SK-N-SH (cell line): ENCODE measurements at regions not wholly inside any gene's neighbourhood (a gene's known extent, or its start where the extent isn't known, plus 50 kb on each side); places are given as distances from the start of the nearest gene placed in this dataset.

Experiments
- CTCF ChIA-PET: fragments of 300-600, 350-600 bp; formaldehyde crosslinking; extraction: SDS; loops from one replicate; lab custom pipeline; 2021; lab: Yijun Ruan, JAX
- POLR2A ChIA-PET: fragments of 350-600 bp; sonication (Branson Sonifier 250); formaldehyde crosslinking; extraction: SDS; loops from one replicate; lab custom pipeline; 2020; ENCODE audit warnings: antibody characterized with exemption, inconsistent platforms; lab: Yijun Ruan, JAX
- DNase-seq: peaks from one replicate; pipeline ENCODE4 v3.0.0; 2012
- H2AFZ ChIP-seq: fragments of 200-600 bp; sonication (generic); 2 replicates; pipeline ENCODE4 v1.8.1; 2016; ENCODE audit warnings: antibody characterized with exemption, mild to moderate bottlenecking, low read depth
- H3F3A ChIP-seq: fragments of 200-600 bp; sonication (generic); replicated peaks from 2 replicates; pipeline ENCODE3; 2016; ENCODE audit warnings: antibody characterized with exemption, mild to moderate bottlenecking; ENCODE audit not compliant: insufficient read depth
- H3K27ac ChIP-seq, 2 experiments: fragments of 200-500 bp in 1 of 2; fragments of 200-600 bp in 1 of 2; sonication (Bioruptor generic) in 1 of 2; sonication (generic), shearing (Covaris generic) in 1 of 2; 2 replicates each; pipeline versions ENCODE4 v1.5.1 to v1.6.1; 2014 to 2016; ENCODE audit warnings: low read depth in 2 of 2, inconsistent platforms in 1 of 2, low read length in 1 of 2, mild to moderate bottlenecking in 1 of 2, mixed read lengths in 1 of 2
- H3K27me3 ChIP-seq: fragments of 200-600 bp; sonication (generic), shearing (Covaris generic); 2 replicates; pipeline ENCODE4 v1.6.1; 2016; ENCODE audit warnings: mixed run types; ENCODE audit not compliant: insufficient read depth
- H3K36me3 ChIP-seq, 2 experiments: fragments of 200-500 bp in 1 of 2; fragments of 200-600 bp in 1 of 2; sonication (Bioruptor generic) in 1 of 2; sonication (generic) in 1 of 2; replicated peaks in 1 of 2; 2 replicates each; pipeline versions ENCODE3 to v1.5.1; 2014 to 2016; ENCODE audit warnings: low read length in 1 of 2, mild to moderate bottlenecking in 1 of 2; ENCODE audit not compliant: insufficient read depth in 2 of 2, control insufficient read depth in 1 of 2
- H3K4me1 ChIP-seq, 2 experiments: fragments of 200-500 bp in 1 of 2; fragments of 200-600 bp in 1 of 2; sonication (Bioruptor generic) in 1 of 2; sonication (generic), shearing (Covaris generic) in 1 of 2; 2 replicates each; pipeline versions ENCODE4 v1.5.1 to v1.6.1; 2014 to 2016; ENCODE audit warnings: low read depth in 1 of 2, low read length in 1 of 2, mixed run types in 1 of 2; ENCODE audit not compliant: insufficient read depth in 2 of 2, control insufficient read depth in 1 of 2
- H3K4me2 ChIP-seq: fragments of 200-600 bp; sonication (generic), shearing (Covaris generic); 2 replicates; pipeline ENCODE4 v1.6.1; 2017; ENCODE audit warnings: mixed run types
- H3K4me3 ChIP-seq, 2 experiments: fragments of 200-500 bp in 1 of 2; fragments of 200-600 bp in 1 of 2; sonication (Bioruptor generic) in 1 of 2; sonication (generic), shearing (Covaris generic) in 1 of 2; 2 replicates each; pipeline versions ENCODE4 v1.5.1 to v1.8.1; 2014 to 2016; ENCODE audit warnings: low read depth in 2 of 2, inconsistent platforms in 1 of 2, low read length in 1 of 2, mild to moderate bottlenecking in 1 of 2, mixed read lengths in 1 of 2, moderate library complexity in 1 of 2
- H3K79me2 ChIP-seq: fragments of 200-600 bp; sonication (generic); 2 replicates; pipeline ENCODE4 v1.8.1; 2017; ENCODE audit warnings: mild to moderate bottlenecking; ENCODE audit not compliant: insufficient read depth
- H3K9ac ChIP-seq: fragments of 200-600 bp; sonication (generic); 2 replicates; pipeline ENCODE4 v1.6.1; 2017; ENCODE audit warnings: mixed run types
- H3K9me2 ChIP-seq: fragments of 200-600 bp; sonication (generic); 2 replicates; pipeline ENCODE4 v1.6.1; 2017; ENCODE audit warnings: mixed run types
- H3K9me3 ChIP-seq: fragments of 200-600 bp; sonication (generic); 2 replicates; pipeline ENCODE4 v1.6.1; 2017; ENCODE audit warnings: mixed run types, mild to moderate bottlenecking, moderate library complexity
- H4K20me1 ChIP-seq: fragments of 200-600 bp; sonication (generic); 2 replicates; pipeline ENCODE4 v1.6.1; 2017; ENCODE audit warnings: mild to moderate bottlenecking, mixed run types; ENCODE audit not compliant: insufficient read depth
- FOXJ3 ChIP-seq: sonication (generic); formaldehyde crosslinking; IDR thresholded peaks from 2 replicates; pipeline ENCODE4 v1.5.1; 2020; ENCODE audit warnings: mild to moderate bottlenecking, missing genetic modification reagents
- GATA2 ChIP-seq: sonication (generic); formaldehyde crosslinking; IDR thresholded peaks from 2 replicates; pipeline ENCODE4 v1.5.0; 2020; ENCODE audit warnings: mild to moderate bottlenecking, missing genetic modification reagents
- MEF2A ChIP-seq: IDR thresholded peaks from 2 replicates; pipeline ENCODE4 v1.4.0; 2012; ENCODE audit warnings: low read depth, borderline replicate concordance
- NRF1 ChIP-seq: IDR thresholded peaks from 2 replicates; pipeline ENCODE4 v1.6.1; 2012; ENCODE audit warnings: low read depth, mild to moderate bottlenecking, low read length
- POLR2AphosphoS5 ChIP-seq: IDR thresholded peaks from 2 replicates; pipeline ENCODE4 v1.6.1; 2012; ENCODE audit warnings: low read depth, low read length
- RAD21 ChIP-seq: IDR thresholded peaks from 2 replicates; pipeline ENCODE4 v1.6.1; 2012; ENCODE audit warnings: mild to moderate bottlenecking, low read length
- RCOR1 ChIP-seq: fragments of 150-350 bp; IDR thresholded peaks from 2 replicates; pipeline ENCODE4 v1.6.1; 2017; ENCODE audit warnings: antibody characterized with exemption, low read length
- REST ChIP-seq: IDR thresholded peaks from 2 replicates; pipeline ENCODE4 v1.6.1; 2012; ENCODE audit warnings: mild to moderate bottlenecking, low read depth, low read length, moderate library complexity
- RFX5 ChIP-seq: IDR thresholded peaks from 2 replicates; pipeline ENCODE4 v1.6.1; 2012; ENCODE audit warnings: mild to moderate bottlenecking, improper control_type of control experiment, low read length
- RXRA ChIP-seq: IDR thresholded peaks from 2 replicates; pipeline ENCODE4 v1.4.0; 2012; ENCODE audit warnings: low read depth, mild to moderate bottlenecking, borderline replicate concordance
- SMC3 ChIP-seq: IDR thresholded peaks from 2 replicates; pipeline ENCODE4 v1.6.1; 2012; ENCODE audit warnings: low read depth, low read length, improper control_type of control experiment
- TEAD4 ChIP-seq: IDR thresholded peaks from 2 replicates; pipeline ENCODE4 v1.4.0; 2012; ENCODE audit warnings: mild to moderate bottlenecking, borderline replicate concordance; ENCODE audit not compliant: insufficient read depth
- ZBTB33 ChIP-seq: IDR thresholded peaks from 2 replicates; pipeline ENCODE4 v1.4.0; 2012; ENCODE audit warnings: low read depth, borderline replicate concordance
- WGBS: methylation state at CpG from one replicate; pipeline ENCODE4 v1.1.6; 2017; ENCODE audit warnings: low lambda C conversion rate; 5-methylcytosine and 5-hydroxymethylcytosine counted together

GRCh38 chr15:70271422-70272088 is 173.8 kb upstream of the TLE3 start (continued):
- TF ChIP-seq REST: 0 out of 2 replicates have a peak, but pooled peaks have one; percentile 11
- TF ChIP-seq POLR2AphosphoS5: no peak
- TF ChIP-seq SMC3: no peak
- TF ChIP-seq RFX5: no peak
- no peak for TF ChIP-seq ZBTB33
- TF ChIP-seq NRF1: no peak

- Histone ChIP-seq H3K9me2 (no peaks in the 10 kb centered on the region), H3K9me3 (no peaks in the 10 kb centered on the region), H3K79me2 (no peaks in the 10 kb centered on the region), H3F3A (peaks cover 9% of the 10 kb centered on the region), H3K4me2 (peak overlapping the region; percentile 11; the same call in 1 of the 2 replicates), H4K20me1 (no peaks in the 10 kb centered on the region), H3K27ac (peak overlapping the region in 1 of 2 experiments; percentile 54; a peak in 1 of 4 replicates), H2AFZ (no peak overlapping the region), H3K27me3 (no peaks in the 10 kb centered on the region), H3K36me3 (no peaks in the 10 kb centered on the region), H3K9ac (no peak overlapping the region), H3K4me1 (peaks cover 15 to 66% of the 10 kb centered on the region in 2 experiments; a peak in 2 of 4 replicates), H3K4me3 (no peak overlapping the region)
- DNase-seq: no peak
- TF ChIP-seq RXRA (no peak), RAD21 (no peak), POLR2AphosphoS5 (no peak), TEAD4 (no peak), MEF2A (no peak), GATA2 (CRISPR knock-in tag) (no peak), FOXJ3 (CRISPR knock-in tag) (no peak), RCOR1 (no peak)
- CTCF ChIA-PET: interaction anchor here (0.6 to 0.9 kb wide), 2 partner anchors 19 to 104 kb away, joined by 3 read pairs; no protein-coding TSS in a partner anchor
- WGBS: 91% methylated on average over 8 of the region's 8 CpGs
- POLR2A ChIA-PET: no interaction called here
Observed at GRCh38 chr15:70270752-70271111, 173.0 kb upstream of the TLE3 start.
